GM19324 (cell line): ENCODE measurements at regions not wholly inside any gene's neighbourhood (a gene's known extent, or its start where the extent isn't known, plus 50 kb on each side); places are given as distances from the start of the nearest gene placed in this dataset.
"Not testable (repeated sequence)": the region's sequence is repeated elsewhere in the genome, so short reads cannot be mapped to it uniquely, and the experiment has no call there.

Source experiments
- ATAC-seq: cut with Tn5 transposase; IDR thresholded peaks from one replicate; pipeline ENCODE4 v1.9.1; 2021; ENCODE audit warnings: mild to moderate bottlenecking, moderate library complexity; ENCODE audit not compliant: unreplicated experiment, low FRiP score

DNA sequence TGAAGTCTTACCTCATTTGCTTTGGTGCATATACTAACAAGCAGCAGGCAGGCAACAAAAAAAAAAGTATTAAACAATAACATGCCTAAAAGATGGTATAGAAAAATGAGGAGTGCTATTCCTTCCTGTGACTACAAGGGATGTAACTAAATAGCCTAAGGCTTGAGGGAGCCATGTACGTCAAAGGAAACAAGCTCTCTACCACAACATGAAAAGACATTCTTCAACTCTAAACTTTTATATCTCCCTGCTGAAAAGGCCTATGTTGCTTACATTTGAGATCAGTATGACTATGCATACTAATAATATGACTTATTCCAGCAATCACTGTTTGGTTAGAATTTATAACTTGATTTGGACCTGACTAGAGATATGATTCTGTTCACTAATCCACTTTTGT is 347.9 kb downstream of the ADCYAP1 start:
- ATAC-seq, result no peak

DNA sequence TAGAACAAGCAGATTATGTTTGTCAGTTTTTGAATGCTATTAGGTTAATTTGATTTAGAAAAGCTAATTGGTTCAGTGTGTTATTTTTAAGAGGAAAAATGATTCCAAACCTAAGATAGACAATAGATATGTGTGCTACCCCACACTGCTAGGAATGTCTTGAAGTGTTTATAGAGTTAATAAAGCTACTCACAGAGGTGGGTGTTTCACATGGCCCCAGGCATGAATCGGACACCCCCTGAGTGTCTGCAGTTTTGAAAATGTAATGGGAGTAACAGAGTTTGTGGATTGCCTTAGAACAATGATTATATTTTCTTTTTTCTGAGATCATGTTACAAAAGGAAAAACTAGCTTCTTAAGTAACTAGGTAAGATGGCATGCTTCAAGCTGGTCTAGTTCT is 348.3 kb downstream of the ADCYAP1 start:
- no peak for ATAC-seq

DNA sequence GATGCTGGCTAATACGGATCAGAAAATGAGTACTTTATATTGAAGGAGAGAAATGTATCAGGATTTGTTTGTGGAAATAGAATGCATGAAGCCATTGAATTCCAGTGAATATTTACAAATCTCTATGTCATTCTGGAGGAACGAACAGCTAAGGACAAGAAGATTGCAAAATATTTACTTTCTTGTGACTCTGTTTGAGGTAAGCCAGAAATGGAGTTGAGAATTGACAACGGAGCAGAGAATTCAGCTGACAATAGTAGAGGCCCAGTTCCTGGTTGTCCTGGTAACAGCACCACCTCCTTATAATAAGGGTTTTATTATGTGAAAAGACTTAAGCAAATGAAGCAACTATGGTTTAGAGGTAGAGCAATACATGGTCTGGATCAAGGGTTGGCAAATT is 349.2 kb downstream of the ADCYAP1 start:
- no peak for ATAC-seq

DNA sequence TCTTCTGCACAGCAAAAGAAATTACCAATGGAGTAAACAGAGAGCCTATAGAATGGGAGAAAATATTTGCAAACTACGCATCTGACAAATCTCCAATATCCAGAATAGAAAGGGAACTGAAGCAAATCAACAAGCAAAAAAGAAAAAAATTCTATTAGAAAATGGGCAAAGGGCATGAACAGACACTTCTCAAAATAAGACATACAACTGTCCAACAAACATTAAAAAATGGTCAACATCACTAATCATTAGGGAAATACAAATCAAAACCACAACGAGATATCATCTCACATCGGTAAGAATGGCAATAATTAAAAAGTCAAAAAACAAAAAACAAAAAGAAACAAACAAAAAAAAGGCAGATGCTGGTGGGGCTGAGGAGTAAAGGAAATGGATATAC is 356.4 kb downstream of the ADCYAP1 start:
- no peak for ATAC-seq

DNA sequence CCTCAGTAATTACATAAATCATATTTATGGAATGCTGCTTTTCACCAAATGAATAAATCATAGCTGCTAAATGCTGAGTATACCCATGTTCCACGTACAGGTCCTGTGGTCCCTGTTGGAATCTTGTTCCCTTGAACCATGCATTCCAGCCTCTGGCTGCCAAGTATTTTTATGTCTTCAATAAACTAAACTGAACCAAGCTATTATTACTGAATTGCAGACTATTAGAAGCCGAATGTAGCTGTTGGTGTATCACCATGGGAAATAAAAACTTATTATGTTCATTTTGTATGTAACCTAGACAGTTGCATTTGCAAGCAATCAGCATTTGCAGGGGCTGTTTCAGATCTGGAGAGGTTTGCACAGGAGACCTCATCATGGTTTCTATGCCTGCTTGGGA is 362.4 kb downstream of the ADCYAP1 start:
- no peak for ATAC-seq

DNA sequence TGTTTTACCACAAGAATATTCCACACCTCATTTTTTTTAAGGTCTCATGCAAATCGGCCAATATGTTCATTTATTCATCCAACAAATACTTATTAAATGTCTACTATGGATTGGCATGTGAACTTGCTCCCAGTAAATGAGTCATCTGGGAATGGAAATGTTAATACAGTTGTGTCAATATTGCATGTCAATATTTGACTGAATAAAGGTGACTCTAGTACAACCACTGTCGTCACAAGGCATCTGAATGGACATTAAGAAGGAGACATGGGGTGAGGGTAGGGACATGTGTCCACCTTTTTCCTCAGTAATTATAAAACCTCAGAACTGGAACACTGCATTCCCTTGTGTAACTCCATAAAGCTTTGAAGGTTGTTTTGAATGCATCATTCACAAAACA is 365.4 kb downstream of the ADCYAP1 start:
- no peak for ATAC-seq

DNA sequence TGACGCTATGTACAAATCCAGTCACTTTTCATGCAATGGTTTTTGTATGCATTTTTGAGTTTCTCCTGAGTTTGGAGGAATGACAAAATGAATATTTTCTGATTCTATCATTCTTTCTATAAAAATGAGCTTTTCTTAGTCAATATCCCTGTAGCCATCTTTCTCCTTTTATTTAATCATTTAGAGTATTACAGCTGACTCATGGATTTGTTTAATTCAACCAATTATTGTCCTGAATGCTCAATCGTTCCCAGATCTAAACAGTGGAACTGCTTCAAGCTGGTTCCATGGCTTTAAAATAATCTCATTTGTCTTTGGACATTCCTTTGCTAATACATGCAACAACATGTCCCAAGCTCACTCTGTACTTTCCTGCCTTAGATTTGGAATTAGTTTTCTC is 368.8 kb downstream of the ADCYAP1 start:
- no peak for ATAC-seq

DNA sequence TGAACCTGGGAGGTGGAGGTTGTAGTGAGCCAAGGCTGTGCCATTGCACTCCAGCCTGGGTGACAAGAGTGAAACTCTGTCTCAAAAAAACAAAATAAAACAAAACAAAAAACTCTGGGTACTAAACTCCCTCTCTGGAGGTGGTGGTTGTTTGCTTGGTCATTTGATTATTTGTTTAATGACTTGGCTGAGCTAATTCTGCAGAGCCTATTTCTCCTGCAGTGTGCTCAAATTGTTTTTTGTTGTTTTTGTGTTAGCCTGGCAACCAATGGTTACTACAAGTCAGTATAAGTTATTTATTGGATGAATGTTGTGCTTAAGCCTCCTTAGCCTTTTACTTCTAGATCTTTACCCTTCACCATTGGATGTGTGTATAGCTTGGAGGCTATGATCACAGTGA is 387.5 kb downstream of the ADCYAP1 start:
- ATAC-seq, result no peak

DNA sequence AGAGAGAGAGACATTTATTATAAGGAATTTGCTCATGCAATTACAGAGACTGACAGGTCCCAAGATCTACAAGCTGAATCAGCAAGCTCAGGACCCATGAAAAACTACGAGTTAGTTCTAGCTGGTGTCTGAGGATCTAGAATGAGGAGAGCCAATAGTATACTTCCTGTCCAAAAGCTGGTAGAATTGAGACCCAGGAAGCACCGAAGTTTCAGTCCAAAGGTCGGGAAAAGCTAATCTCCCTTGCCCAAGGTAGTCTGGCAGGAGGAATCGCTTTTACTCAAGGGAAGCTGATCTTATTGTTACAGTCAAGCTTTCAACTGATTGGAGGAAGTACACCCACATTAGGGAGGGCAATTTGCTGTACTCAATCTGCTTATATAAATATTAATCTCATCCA is 389.6 kb downstream of the ADCYAP1 start:
- no peak for ATAC-seq

DNA sequence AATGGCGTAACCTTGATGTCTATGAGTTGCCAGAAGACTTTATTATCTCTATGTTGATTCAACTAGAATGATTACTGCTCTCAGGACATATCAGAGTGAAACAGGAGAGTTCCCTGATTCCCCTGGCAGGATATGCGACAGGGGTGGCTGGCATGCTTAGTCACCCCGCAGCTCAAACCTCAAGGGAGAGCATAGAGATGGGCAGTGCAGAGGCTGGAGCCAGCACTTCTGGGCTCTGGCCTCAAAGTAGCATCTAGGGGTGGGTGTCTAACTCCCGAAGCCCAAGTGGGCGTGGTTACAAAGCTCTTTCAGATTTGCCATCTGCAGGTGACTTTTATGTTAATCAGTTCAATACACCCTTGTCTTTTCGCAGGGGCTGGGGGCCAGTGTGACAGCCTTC is 391.6 kb downstream of the ADCYAP1 start:
- no peak for ATAC-seq

DNA sequence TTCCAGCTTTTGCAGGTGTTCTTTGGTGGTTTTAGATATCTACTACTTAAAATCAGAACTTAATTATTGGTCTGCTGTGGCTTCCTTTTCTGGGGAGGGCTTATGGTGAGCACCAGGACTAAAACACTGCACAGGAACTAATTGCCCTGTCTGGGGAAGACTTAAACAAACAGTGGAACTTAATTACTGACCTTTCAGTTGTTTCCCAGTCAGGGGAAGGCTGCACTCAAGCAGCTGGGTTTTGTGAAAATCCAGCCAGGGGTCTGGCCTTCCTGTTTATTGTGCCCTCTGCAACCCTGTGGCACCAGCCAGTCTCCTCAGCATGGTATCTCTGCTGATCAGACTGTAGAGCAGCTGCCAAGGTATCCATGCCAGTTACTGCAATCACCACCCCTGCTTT is 398.2 kb downstream of the ADCYAP1 start:
- no peak for ATAC-seq

DNA sequence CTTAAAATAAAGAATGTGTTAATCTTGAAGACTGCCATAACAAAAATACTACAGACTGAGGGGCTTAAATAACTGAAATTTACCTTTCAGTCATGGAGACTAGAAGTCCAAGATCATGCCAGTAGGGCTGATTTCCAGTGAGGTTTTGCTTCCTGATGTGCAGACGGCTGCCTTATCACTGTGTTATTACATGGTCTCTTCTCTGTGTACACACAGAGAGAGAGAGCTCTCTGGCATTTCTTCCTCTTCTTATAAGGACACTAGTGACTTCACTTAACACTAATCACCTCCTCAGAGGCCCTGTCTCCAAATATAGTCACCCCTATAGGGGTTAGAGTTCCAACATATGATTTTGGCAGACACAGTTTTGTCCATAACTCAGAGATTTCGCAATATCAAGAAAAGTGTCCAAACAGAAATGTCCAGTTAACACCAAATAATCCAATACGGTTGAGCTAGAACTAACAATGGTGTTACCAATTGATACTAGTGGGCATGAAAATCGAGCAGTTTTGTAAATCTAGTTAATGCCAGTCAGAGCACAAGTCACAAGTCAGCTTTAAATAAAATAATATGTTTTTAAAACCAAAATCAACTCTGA is 399.8 kb downstream of the ADCYAP1 start:
- no peak for ATAC-seq

DNA sequence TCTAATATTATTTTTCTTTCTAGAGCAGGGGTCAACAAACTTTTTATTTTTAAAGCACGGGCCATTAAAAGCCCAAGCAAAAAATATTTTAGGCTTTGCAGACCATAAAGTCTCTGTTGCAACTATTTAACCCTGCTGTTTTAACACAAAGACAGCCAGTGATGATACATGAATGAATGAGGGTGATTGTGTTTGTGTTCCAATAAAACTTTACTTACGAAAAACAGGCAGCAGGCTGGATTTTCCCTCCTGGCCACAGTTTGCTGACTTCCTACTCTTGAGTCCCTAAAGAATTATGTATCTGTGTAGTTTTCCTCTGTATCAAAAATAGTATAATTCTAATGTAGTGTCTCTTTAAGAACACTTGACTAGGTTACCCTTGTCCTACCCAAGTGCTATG is 402.0 kb downstream of the ADCYAP1 start:
- no peak for ATAC-seq

DNA sequence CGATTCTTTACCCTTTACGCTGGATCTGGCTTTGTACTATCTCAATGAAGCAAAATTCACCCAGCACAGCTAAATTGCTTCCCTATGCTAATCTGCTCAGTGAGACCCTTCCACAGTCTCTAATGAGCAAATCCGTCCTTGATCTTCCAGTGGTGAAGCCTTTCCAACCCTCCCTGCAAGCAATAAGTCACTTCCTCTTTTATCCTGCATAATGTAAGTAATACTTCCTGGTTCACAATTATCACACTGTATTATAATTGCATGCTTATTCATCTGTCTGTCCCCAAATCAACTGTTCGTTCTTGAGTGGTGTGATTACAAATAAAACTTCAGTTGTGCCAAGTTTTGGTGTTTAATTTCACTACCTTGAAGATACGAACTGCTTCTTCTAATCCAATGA is 404.0 kb downstream of the ADCYAP1 start:
- ATAC-seq, result no peak

DNA sequence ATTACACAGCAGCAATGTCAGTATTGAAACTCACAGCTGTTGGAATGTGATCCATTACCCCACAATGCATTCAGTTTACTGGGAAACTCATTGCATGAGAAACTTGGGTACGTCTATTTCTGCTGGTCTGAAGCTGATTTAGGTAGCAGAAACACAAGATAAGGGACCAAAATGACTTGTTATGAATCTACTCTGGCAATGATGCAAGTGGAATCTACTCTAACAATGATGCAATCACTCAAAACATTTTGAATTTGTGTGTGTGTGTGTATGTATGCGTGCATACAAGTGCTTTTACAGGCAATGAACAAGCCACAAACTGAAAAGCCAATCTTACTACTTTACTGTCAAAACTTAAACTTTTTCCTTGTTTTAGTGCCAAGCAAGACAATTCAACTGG is 406.7 kb downstream of the ADCYAP1 start:
- no peak for ATAC-seq

DNA sequence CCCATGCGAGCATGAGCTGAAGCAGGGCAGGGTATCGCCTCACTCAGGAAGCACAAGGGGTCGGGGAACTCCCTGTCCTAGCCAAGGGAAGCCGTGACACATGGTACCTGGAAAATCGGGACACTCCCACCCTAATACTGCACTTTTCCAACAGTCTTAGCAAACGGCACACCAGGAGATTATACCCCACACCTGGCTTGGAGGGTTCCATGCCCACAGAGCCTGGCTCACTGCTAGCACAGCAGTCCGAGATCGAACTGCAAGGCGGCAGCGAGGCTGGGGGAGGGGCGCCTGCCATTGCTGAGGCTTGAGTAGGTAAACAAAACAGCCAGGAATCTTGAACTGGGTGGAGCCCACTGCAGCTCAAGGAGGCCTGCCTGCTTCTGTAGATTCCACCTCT is 430.7 kb downstream of the ADCYAP1 start:
- ATAC-seq, result not testable (repeated sequence)

DNA sequence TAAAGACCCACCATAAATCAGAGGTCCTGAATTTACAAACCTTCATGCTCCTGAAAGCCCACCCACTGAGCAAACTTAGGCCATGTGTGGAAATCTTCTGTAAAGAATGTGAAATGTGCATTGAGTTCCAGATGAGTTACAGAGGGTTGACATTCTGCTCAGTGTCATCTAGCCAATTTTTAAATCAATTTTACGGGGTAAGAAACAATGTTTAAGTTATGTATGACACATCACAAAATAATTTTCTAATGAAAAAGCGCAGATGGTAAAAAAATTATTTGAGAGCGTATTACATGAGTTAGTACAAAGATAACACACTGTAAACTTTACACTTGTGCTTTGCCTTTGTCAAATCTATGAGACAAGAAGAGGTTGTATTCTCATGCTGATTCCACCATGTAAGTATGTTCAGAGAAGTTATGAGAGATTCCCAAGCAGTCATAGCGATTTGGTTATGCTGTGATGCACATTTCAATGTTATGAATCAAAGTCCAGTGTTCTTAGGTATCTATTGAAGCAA is 446.3 kb downstream of the ADCYAP1 start:
- ATAC-seq, result no peak

DNA sequence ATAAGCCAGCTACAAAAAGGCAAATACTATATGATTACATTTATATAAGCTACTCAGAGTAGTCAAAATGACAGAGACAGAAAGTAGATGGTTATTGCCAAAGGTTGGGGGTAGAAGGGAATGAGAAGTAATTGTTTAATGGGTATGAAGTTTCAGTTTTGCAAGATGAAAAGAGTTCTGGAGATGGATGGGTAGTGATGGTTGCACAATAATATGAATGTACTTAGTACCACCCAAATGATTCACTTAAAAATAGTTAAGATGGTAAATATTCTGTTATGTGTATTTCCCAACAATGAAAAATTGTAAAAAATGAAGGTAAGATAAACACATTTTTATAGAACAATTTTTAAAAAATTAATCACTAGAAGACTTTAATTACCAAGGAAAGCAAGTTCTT is 448.4 kb downstream of the ADCYAP1 start:
- no peak for ATAC-seq

DNA sequence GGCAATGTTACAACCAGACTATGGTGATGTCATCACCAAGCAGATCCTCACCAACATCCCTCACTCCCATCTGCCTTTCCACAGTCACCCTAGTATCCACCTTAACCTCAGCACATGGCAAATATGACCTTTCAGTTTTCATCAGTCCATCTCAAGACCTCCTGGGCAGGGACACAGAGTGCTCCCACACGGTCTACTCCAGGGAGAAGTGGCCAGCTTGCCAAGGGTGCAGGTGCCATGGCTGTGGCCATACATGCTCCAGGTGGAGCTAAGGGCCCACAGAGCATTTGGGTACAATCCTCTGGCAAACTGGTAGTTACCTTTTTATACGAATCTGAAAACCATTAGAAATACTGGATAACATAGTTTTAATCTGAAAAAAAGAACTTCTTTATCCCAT is 453.1 kb downstream of the ADCYAP1 start:
- no peak for ATAC-seq

DNA sequence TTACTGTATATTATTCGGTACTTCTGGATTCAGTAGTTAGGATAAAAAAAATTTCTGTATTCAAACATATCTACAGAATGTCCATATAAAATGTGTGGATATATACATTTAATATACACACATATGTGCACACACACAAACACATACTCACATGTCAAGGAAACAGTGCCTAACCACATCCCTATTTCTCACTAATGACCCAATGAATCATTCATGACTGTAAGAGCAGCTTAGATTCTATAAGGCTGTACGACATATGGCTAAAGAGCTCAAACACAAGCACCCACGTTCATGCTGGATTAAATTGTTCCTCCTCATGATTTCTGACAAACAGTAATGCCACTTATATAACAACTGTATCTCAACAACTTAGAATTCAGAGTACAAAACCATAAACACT is 457.3 kb downstream of the ADCYAP1 start:
- no peak for ATAC-seq

DNA sequence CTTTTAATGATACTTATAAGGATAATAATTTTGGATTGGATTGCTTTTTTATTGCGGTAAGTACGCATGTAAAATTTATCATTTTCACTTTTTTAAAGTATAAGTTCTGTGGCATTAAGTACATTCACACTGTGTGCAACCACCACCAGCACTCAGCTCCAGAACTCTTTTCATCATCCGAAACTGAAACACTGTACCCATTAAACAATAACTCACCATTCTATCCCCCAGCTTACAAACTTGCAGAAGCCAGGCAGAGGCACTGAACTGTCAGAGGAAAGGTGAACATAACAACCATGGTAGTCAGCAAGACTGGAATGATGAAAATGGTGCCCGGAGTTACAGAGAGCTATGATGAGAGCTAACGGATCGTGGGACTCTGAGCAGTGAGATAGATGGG is 465.9 kb downstream of the ADCYAP1 start:
- ATAC-seq, result no peak

DNA sequence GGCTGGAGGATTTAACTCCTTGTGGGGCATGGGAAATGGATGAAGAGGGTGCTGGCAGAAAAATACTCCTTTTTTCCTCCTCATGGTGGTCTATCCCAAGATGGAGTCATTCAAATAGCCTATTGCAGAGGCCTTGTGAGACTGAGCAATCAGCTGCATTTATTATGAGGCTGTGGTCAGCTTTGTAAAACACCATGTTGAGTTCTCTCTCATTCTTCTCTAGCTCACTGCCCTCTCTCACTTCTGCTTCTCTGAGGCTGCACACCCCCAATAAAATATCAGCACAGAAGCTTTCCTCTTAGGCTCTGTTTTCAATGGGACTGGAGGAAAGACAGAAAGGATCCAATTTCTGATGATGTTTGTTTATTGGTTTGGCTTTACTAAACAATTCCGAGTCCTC is 467.1 kb downstream of the ADCYAP1 start:
- ATAC-seq, result no peak

DNA sequence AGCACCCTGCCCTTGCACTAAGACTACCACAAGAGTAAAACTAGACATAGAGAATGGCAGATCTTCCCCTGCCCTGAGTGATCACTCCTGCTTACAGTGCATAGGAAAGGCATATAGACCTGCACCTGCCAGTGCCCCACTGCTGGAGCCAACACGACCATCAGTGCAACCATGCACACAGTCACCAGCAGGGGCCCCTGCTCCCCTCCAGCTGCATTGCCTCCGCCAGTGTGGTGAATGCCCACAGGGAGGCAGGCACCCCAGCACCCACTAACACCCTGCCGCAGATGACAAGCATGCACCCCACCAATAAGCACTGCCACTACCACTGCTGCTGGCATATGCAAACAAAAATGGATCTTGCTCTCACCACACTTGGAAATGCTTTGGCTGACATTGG is 478.8 kb downstream of the ADCYAP1 start:
- no peak for ATAC-seq
